ENCODE measurements at regions not wholly inside any gene's neighbourhood (a gene's known extent, or its start where the extent isn't known, plus 50 kb on each side); places are given as distances from the start of the nearest gene placed in this dataset.

DNA sequence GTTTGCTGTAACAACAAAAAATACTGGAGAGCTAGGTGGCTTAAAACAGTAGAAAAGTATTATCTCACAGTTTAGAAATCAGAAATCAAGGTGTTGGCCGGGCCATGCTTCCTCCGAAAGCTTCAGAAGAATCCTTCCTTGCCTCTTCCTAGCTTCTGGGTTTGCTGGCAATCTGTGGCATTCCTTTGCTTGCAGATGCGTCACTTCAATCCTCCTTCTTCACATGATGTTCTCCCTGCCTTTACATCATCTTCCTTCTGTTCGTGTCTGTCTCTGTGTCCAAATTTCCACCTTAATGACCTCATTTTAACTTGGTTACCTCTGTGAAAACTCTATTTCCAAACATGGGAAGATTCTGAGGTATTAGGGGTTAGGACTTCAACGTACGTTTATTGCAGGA, 90.4 kb upstream of the CHD1 start:
- TF ChIP-seq, protein P1, sequence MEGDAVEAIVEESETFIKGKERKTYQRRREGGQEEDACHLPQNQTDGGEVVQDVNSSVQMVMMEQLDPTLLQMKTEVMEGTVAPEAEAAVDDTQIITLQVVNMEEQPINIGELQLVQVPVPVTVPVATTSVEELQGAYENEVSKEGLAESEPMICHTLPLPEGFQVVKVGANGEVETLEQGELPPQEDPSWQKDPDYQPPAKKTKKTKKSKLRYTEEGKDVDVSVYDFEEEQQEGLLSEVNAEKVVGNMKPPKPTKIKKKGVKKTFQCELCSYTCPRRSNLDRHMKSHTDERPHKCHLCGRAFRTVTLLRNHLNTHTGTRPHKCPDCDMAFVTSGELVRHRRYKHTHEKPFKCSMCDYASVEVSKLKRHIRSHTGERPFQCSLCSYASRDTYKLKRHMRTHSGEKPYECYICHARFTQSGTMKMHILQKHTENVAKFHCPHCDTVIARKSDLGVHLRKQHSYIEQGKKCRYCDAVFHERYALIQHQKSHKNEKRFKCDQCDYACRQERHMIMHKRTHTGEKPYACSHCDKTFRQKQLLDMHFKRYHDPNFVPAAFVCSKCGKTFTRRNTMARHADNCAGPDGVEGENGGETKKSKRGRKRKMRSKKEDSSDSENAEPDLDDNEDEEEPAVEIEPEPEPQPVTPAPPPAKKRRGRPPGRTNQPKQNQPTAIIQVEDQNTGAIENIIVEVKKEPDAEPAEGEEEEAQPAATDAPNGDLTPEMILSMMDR (conservative IDR thresholded peaks at IDR 0.05 in 1 of 2, IDR thresholded peaks at IDR 0.05 in 1 of 2; ENCODE audit: extremely low read depth in 1 of 2, insufficient read depth in 1 of 2, low read depth in 1 of 2, low read length in 2 of 2) = no peak
- no peak for TF ChIP-seq EZH2 (IDR thresholded peaks at IDR 0.05; ENCODE audit: borderline replicate concordance, low read length)

Data from mammary epithelial cell (primary cell).